ENCODE measurements at regions not wholly inside any gene's neighbourhood (a gene's known extent, or its start where the extent isn't known, plus 50 kb on each side); places are given as distances from the start of the nearest gene placed in this dataset.

GRCh38 chr22:49535527-49536125 lies 292.0 kb downstream of the BRD1 start:
- no peak for TF ChIP-seq CTCF (IDR thresholded peaks at IDR 0.05; ENCODE audit: control insufficient read depth, insufficient read depth, low read depth, low read length, missing control alignments)
- DNase-seq (ENCODE audit: low read depth): no peak
- no peak overlapping the region for H3K4me3 ChIP-seq (ENCODE audit: control insufficient read depth, low read depth, low read length)

GRCh38 chr22:49535126-49535525 lies 292.5 kb downstream of the BRD1 start:
- DNase-seq (ENCODE audit: low read depth): no peak
- no peak for TF ChIP-seq CTCF (IDR thresholded peaks at IDR 0.05; ENCODE audit: control insufficient read depth, insufficient read depth, low read depth, low read length, missing control alignments)
- H3K4me3 ChIP-seq (ENCODE audit: control insufficient read depth, low read depth, low read length): no peak overlapping the region

- no peak overlapping the region for H3K4me3 ChIP-seq (ENCODE audit: control insufficient read depth, low read depth, low read length)
- DNase-seq (ENCODE audit: low read depth): no peak
- no peak for TF ChIP-seq CTCF (IDR thresholded peaks at IDR 0.05; ENCODE audit: control insufficient read depth, insufficient read depth, low read depth, low read length, missing control alignments)
Measured at GRCh38 chr22:49534386-49534785, 293.3 kb downstream of the BRD1 start.

GRCh38 chr22:49533886-49534285 lies 293.8 kb downstream of the BRD1 start:
- H3K4me3 ChIP-seq (ENCODE audit: control insufficient read depth, low read depth, low read length): no peak overlapping the region
- no peak for DNase-seq (ENCODE audit: low read depth)
- no peak for TF ChIP-seq CTCF (IDR thresholded peaks at IDR 0.05; ENCODE audit: control insufficient read depth, insufficient read depth, low read depth, low read length, missing control alignments)

GRCh38 chr22:49532869-49533802 lies 294.5 kb downstream of the BRD1 start:
- TF ChIP-seq CTCF (IDR thresholded peaks at IDR 0.05; ENCODE audit: control insufficient read depth, insufficient read depth, low read depth, low read length, missing control alignments): no peak
- DNase-seq (ENCODE audit: low read depth): no peak
- H3K4me3 ChIP-seq (ENCODE audit: control insufficient read depth, low read depth, low read length): no peak overlapping the region

- DNase-seq (ENCODE audit: low read depth): no peak
- H3K4me3 ChIP-seq (ENCODE audit: control insufficient read depth, low read depth, low read length): no peak overlapping the region
- TF ChIP-seq CTCF (IDR thresholded peaks at IDR 0.05; ENCODE audit: control insufficient read depth, insufficient read depth, low read depth, low read length, missing control alignments): no peak
Measured at GRCh38 chr22:49531368-49531791, 296.3 kb downstream of the BRD1 start.

Measured in AG09309 (cell line).